OCI-LY7 (cell line): ENCODE measurements at regions not wholly inside any gene's neighbourhood (a gene's known extent, or its start where the extent isn't known, plus 50 kb on each side); places are given as distances from the start of the nearest gene placed in this dataset.

Source experiments
- BruUV-seq: library from RNA; stranded (reverse); fragments of 400-500 nt; replicated peaks from 2 replicates; lab custom pipeline; 2021; lab: Mats Ljungman, UMichigan
- CTCF ChIA-PET: fragments of 300-600 bp; sonication (Branson Sonifier 250); formaldehyde crosslinking; loops from one replicate; lab custom pipeline; 2022; ENCODE audit warnings: antibody characterized with exemption; ENCODE audit not compliant: unreplicated experiment; lab: Charles Lee
- POLR2A ChIA-PET: fragments of 300-600 bp; sonication (Branson Sonifier 250); formaldehyde crosslinking; loops from one replicate; lab custom pipeline; 2022; ENCODE audit warnings: antibody characterized with exemption; lab: Charles Lee
- DNase-seq: peaks from one replicate; pipeline ENCODE4 v3.0.0-alpha.2; 2015; ENCODE audit warnings: low spot score
- H2AFZ ChIP-seq: fragments of 200-600 bp; sonication (generic), shearing (Covaris generic); 2 replicates; pipeline ENCODE4 v1.6.1; 2014; ENCODE audit warnings: mild to moderate bottlenecking, antibody characterized with exemption, low read length, moderate library complexity
- H3K27ac ChIP-seq: fragments of 200-600 bp; sonication (generic); 2 replicates; pipeline ENCODE4 v1.5.1; 2014; ENCODE audit warnings: mixed run types, low read depth, mild to moderate bottlenecking, moderate library complexity, low read length, inconsistent platforms; ENCODE audit not compliant: poor library complexity, severe bottlenecking
- H3K36me3 ChIP-seq: fragments of 200-600 bp; sonication (generic); 2 replicates; pipeline ENCODE4 v1.6.1; 2014; ENCODE audit warnings: mild to moderate bottlenecking, antibody characterized with exemption, low read length, moderate library complexity, mixed read lengths; ENCODE audit not compliant: insufficient read depth
- H3K4me1 ChIP-seq: fragments of 200-600 bp; sonication (generic); 2 replicates; pipeline ENCODE4 v1.5.1; 2014; ENCODE audit warnings: mild to moderate bottlenecking, low read length; ENCODE audit not compliant: insufficient read depth, poor library complexity, severe bottlenecking
- H3K4me2 ChIP-seq: fragments of 200-600 bp; sonication (generic); 2 replicates; pipeline ENCODE4 v1.6.1; 2014; ENCODE audit warnings: mild to moderate bottlenecking, low read length
- H3K4me3 ChIP-seq: fragments of 200-600 bp; sonication (generic); 2 replicates; pipeline ENCODE4 v1.5.1; 2014; ENCODE audit warnings: mild to moderate bottlenecking, low read depth, low read length; ENCODE audit not compliant: poor library complexity, severe bottlenecking
- H3K79me2 ChIP-seq: fragments of 200-600 bp; sonication (generic); 2 replicates; pipeline ENCODE4 v1.6.1; 2016; ENCODE audit warnings: low read depth, mild to moderate bottlenecking, low read length, moderate library complexity, mixed read lengths; ENCODE audit not compliant: insufficient read depth
- H3K9me2 ChIP-seq: fragments of 200-600 bp; sonication (generic); 2 replicates; pipeline ENCODE4 v1.6.1; 2016; ENCODE audit warnings: mild to moderate bottlenecking, low read length, mixed read lengths; ENCODE audit not compliant: insufficient read depth
- H3K9me3 ChIP-seq: fragments of 200-600 bp; sonication (generic); 2 replicates; pipeline ENCODE4 v1.6.1; 2014; ENCODE audit warnings: mild to moderate bottlenecking, mixed run types, low read length, mixed read lengths
- H4K20me1 ChIP-seq: fragments of 200-600 bp; sonication (generic); 2 replicates; pipeline ENCODE4 v1.6.1; 2014; ENCODE audit warnings: mild to moderate bottlenecking, antibody characterized with exemption, low read length, moderate library complexity, mixed read lengths; ENCODE audit not compliant: insufficient read depth
- EZH2phosphoT487 ChIP-seq: fragments of 200-600 bp; sonication (generic); IDR thresholded peaks from 2 replicates; pipeline ENCODE4 v1.6.1; 2018; ENCODE audit warnings: low read depth, borderline replicate concordance, mild to moderate bottlenecking, mixed run types, antibody characterized with exemption, low read length, moderate library complexity, mixed read lengths
- intact Hi-C: fragments of 100-400 bp; cut with micrococcal nuclease; formaldehyde crosslinking; loops from one replicate; pipeline ENCODE4 v1.10.0; 2022; ENCODE audit not compliant: unreplicated experiment
- TF ChIP-seq, protein P1 (sequence below): fragments of 200-600 bp; sonication (generic); conservative IDR thresholded peaks from 2 replicates; pipeline ENCODE4 v1.5.1; 2014; ENCODE audit warnings: mild to moderate bottlenecking, antibody characterized with exemption, low read length, moderate library complexity, mixed read lengths

DNA sequence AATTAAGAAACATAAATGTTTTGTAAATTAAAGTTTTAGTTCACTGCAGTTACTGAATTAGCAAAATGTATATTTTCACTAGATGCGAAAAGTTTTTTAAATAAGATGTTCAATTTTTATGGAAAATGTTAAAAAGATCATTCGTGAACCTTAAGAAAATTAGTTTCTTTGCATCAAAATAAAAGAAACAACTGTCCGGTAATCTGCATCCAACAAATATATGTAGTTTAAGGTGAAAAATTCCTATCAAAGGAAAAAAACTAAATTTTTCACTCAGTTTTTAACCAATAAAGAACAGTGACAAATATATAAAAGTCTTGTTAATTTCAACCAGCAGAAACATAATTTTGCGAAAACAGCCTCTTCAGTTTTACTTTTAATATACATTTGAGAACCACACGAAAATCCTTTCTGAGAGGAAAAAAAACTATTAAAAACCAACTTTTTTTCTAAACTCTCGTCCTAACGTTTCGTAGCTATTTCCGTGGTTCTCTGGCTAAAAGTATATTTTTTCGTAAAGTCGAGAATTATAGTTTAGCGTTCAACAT is 64.5 kb downstream of the KCNRG start:
- H3K79me2 ChIP-seq: peaks cover 94% of the 10 kb centered on the region
- peaks cover 44% of the 10 kb centered on the region for H3K4me1 ChIP-seq
- TF ChIP-seq, protein P1, sequence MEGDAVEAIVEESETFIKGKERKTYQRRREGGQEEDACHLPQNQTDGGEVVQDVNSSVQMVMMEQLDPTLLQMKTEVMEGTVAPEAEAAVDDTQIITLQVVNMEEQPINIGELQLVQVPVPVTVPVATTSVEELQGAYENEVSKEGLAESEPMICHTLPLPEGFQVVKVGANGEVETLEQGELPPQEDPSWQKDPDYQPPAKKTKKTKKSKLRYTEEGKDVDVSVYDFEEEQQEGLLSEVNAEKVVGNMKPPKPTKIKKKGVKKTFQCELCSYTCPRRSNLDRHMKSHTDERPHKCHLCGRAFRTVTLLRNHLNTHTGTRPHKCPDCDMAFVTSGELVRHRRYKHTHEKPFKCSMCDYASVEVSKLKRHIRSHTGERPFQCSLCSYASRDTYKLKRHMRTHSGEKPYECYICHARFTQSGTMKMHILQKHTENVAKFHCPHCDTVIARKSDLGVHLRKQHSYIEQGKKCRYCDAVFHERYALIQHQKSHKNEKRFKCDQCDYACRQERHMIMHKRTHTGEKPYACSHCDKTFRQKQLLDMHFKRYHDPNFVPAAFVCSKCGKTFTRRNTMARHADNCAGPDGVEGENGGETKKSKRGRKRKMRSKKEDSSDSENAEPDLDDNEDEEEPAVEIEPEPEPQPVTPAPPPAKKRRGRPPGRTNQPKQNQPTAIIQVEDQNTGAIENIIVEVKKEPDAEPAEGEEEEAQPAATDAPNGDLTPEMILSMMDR: 0 out of 2 replicates have a peak, but pooled peaks have one; percentile 7
- no peak for TF ChIP-seq EZH2phosphoT487
- no TSS peak for BruUV-seq
- intact Hi-C loops: loop anchor here (1.0 to 5.0 kb wide), 3 partner anchors 298 to 813 kb away; no protein-coding TSS in a partner anchor
- H4K20me1 ChIP-seq: peaks cover 55% of the 10 kb centered on the region
- peak overlapping the region; percentile 96 for H3K4me3 ChIP-seq
- CTCF ChIA-PET: interaction anchor here (1.2 kb wide), 1 partner anchor 83 kb away, joined by 5 read pairs; the partner anchor contains the start of gene TRIM13
- H3K27ac ChIP-seq: peak overlapping the region; percentile 89
- no peak for DNase-seq
- H3K9me3 ChIP-seq: no peaks in the 10 kb centered on the region
- POLR2A ChIA-PET: interaction anchor here (0.8 to 8.0 kb wide), 17 partner anchors 11 to 837 kb away, joined by 3 to 94 read pairs (median 3); partner anchors contain the start of genes KPNA3 and TRIM13
- H3K4me2 ChIP-seq: peak overlapping the region; percentile 96
- H3K36me3 ChIP-seq: peaks cover 70% of the 10 kb centered on the region
- no peaks in the 10 kb centered on the region for H3K9me2 ChIP-seq
- H2AFZ ChIP-seq: no peak overlapping the region

DNA sequence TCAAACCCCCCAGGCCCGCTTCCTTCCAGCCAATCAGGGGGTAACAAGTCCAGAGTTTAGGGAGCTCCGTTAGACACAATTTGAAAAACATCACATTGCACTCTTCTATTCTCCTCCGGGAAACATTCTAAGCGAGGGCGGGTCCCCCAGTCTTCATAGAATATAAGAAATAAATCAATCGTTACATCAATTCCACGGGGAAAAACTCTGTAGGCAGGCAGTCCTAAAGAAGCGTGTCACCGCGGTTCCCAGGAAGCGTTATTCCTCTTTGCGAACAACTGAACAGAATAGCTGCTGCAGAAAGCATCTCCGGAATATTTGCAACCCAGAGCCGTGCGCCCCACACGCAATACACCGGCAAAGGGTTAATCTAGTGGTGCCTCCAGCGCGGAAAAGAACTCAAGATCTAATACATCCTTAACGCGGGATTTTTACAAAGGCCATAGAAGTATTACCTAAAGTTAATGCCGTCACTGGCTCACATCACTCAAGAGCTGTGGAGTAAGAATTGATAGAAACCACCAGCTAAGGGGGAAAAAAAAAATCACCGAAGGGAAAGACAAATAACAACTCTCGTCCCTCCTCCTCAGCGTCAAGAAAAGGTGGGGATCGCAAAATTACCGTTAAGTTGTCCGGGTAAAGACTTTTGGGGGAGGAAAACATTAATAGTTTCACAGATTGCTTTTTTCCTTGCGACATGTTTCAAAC is 65.1 kb downstream of the KCNRG start:
- Histone ChIP-seq H2AFZ (no peak overlapping the region), H3K79me2 (peaks cover 94% of the 10 kb centered on the region), H3K4me2 (peak overlapping the region; percentile 96), H3K4me3 (peak overlapping the region; percentile 96), H3K9me3 (no peaks in the 10 kb centered on the region), H3K27ac (peak overlapping the region; percentile 89), H3K36me3 (peaks cover 70% of the 10 kb centered on the region), H3K4me1 (peaks cover 44% of the 10 kb centered on the region), H3K9me2 (no peaks in the 10 kb centered on the region), H4K20me1 (peaks cover 50% of the 10 kb centered on the region)
- peak; percentile 57 for DNase-seq
- TF ChIP-seq EZH2phosphoT487: no peak
- TF ChIP-seq, protein P1: no peak
- CTCF ChIA-PET: interaction anchor here (1.2 kb wide), 1 partner anchor 83 kb away, joined by 5 read pairs; the partner anchor contains the start of gene TRIM13
- intact Hi-C loops: loop anchor here (1.0 to 5.0 kb wide), 3 partner anchors 297 to 812 kb away; no protein-coding TSS in a partner anchor
- BruUV-seq: TSS peak; percentile 44
- POLR2A ChIA-PET: interaction anchor here (0.5 to 8.0 kb wide), 21 partner anchors 10 to 837 kb away, joined by 3 to 94 read pairs (median 3); partner anchors contain the start of genes KPNA3 and TRIM13
